Esophagus squamous epithelium (tissue), 5 donors: ENCODE measurements at regions not wholly inside any gene's neighbourhood (a gene's known extent, or its start where the extent isn't known, plus 50 kb on each side); places are given as distances from the start of the nearest gene placed in this dataset.

Source experiments
- DNase-seq: peaks from one replicate; lab custom pipeline; 2025; lab: John Stamatoyannopoulos, UW
- H3K27ac ChIP-seq, 4 donors: fragments of 200-600 bp; sonication (generic); one replicate each; pipeline ENCODE4 v1.5.1; 2016 to 2019; ENCODE audit warnings: mild to moderate bottlenecking in 1 of 4
- H3K27me3 ChIP-seq, 4 donors: fragments of 200-600 bp; sonication (generic); 1 replicate in 3 of 4; 2 replicates in 1 of 4; pipeline versions ENCODE4 v1.5.1 to v1.6.0; 2017 to 2021; ENCODE audit warnings: antibody characterized with exemption in 1 of 4
- H3K36me3 ChIP-seq, 3 donors: fragments of 200-600 bp; sonication (generic); one replicate each; pipeline ENCODE4 v1.5.1; 2016 to 2019
- H3K4me1 ChIP-seq, 3 donors: fragments of 200-600 bp; sonication (generic); one replicate each; pipeline ENCODE4 v1.5.1; 2017 to 2019
- H3K4me3 ChIP-seq, 4 donors: fragments of 200-600 bp; sonication (generic); 1 replicate in 3 of 4; 2 replicates in 1 of 4; pipeline ENCODE4 v1.5.1; 2016 to 2019; ENCODE audit warnings: mild to moderate bottlenecking in 2 of 4, moderate library complexity in 1 of 4
- H3K9me3 ChIP-seq, 3 donors: fragments of 200-600 bp; sonication (generic); one replicate each; pipeline ENCODE4 v1.5.1; 2016 to 2019
- CTCF ChIP-seq, 6 experiments: fragments of 450-650 bp in 4 of 6; fragments of 200-600 bp in 2 of 6; sonication (generic) in 2 of 6; IDR thresholded peaks; one replicate each; pipeline ENCODE4 v1.5.1; 2016 to 2019; ENCODE audit warnings: antibody characterized with exemption in 6 of 6, mild to moderate bottlenecking in 4 of 6, moderate library complexity in 4 of 6
- POLR2A ChIP-seq, 4 donors: fragments of 450-650 bp; IDR thresholded peaks; one replicate each; pipeline ENCODE4 v1.6.1; 2017; ENCODE audit warnings: antibody characterized with exemption in 4 of 4, mild to moderate bottlenecking in 4 of 4, moderate library complexity in 3 of 4
- WGBS, 2 donors: methylation state at CpG; one replicate each; pipeline ENCODE4 v1.1.5; 2018; 5-methylcytosine and 5-hydroxymethylcytosine counted together
- intact Hi-C: fragments of 100-400 bp; cut with DNase I; formaldehyde crosslinking; loops from one replicate; pipeline ENCODE4 v1.15.0; 2022
- donor health status: DM: yes; HTN: yes; CAD: no.

GRCh38 chr1:244234009-244234643 is 183.0 kb downstream of the ZBTB18 start:
- DNase-seq = no peak

GRCh38 chr1:244235157-244235556 is 184.1 kb downstream of the ZBTB18 start:
- H3K9me3 ChIP-seq = no peaks in the 10 kb centered on the region
- no peaks in the 10 kb centered on the region for H3K36me3 ChIP-seq
- peaks cover 4 to 56% (median 7%) of the 10 kb centered on the region in 3 donors for H3K4me1 ChIP-seq
- H3K4me3 ChIP-seq = no peak overlapping the region
- no peak for DNase-seq
- TF ChIP-seq CTCF (IDR thresholded peaks at IDR 0.05) = no peak
- no peak for TF ChIP-seq POLR2A (IDR thresholded peaks at IDR 0.05)
- WGBS, 2 donors = 68 to 73% methylated on average over 2 of the region's 2 CpGs
- H3K27ac ChIP-seq = peak overlapping the region in 1 of 4 donors; percentile 8
- intact Hi-C loops = no loop called here
- H3K27me3 ChIP-seq = peaks cover 0 to 8% (median 0%) of the 10 kb centered on the region in 4 donors

More at GRCh38 chr1:244234009-244234643, 183.0 kb downstream of the ZBTB18 start:
- H3K4me3 ChIP-seq = no peak overlapping the region
- TF ChIP-seq CTCF (IDR thresholded peaks at IDR 0.05) (no peak), POLR2A (IDR thresholded peaks at IDR 0.05) (no peak)
- H3K36me3 ChIP-seq = no peaks in the 10 kb centered on the region
- H3K27ac ChIP-seq = peak overlapping the region in 1 of 4 donors; percentile 42
- intact Hi-C loops = no loop called here
- no peaks in the 10 kb centered on the region for H3K9me3 ChIP-seq
- WGBS, 2 donors = 33 to 82% methylated on average over 4 to 5 of the region's 15 CpGs
- peaks cover 0 to 10% (median 0%) of the 10 kb centered on the region in 4 donors for H3K27me3 ChIP-seq
- H3K4me1 ChIP-seq = peaks cover 4 to 49% (median 7%) of the 10 kb centered on the region in 3 donors

GRCh38 chr1:244236101-244236500 is 185.0 kb downstream of the ZBTB18 start:
- DNase-seq = no peak
- peaks cover 3 to 52% (median 4%) of the 10 kb centered on the region in 3 donors for H3K4me1 ChIP-seq
- no peaks in the 10 kb centered on the region for H3K36me3 ChIP-seq
- peaks cover 0 to 8% (median 0%) of the 10 kb centered on the region in 4 donors for H3K27me3 ChIP-seq
- H3K4me3 ChIP-seq = no peak overlapping the region
- no peak overlapping the region for H3K27ac ChIP-seq
- TF ChIP-seq POLR2A (IDR thresholded peaks at IDR 0.05) (no peak), CTCF (IDR thresholded peaks at IDR 0.05) (no peak)
- no peaks in the 10 kb centered on the region for H3K9me3 ChIP-seq
- WGBS, 2 donors = 62 to 78% methylated on average over 4 to 6 of the region's 6 CpGs
- intact Hi-C loops = no loop called here

- 78 to 81% methylated on average over 7 of the region's 7 CpGs for WGBS, 2 donors
- peaks cover 0 to 45% (median 0%) of the 10 kb centered on the region in 3 donors for H3K4me1 ChIP-seq
- peaks cover 0 to 8% (median 0%) of the 10 kb centered on the region in 4 donors for H3K27me3 ChIP-seq
- no peaks in the 10 kb centered on the region for H3K9me3 ChIP-seq
- TF ChIP-seq POLR2A (IDR thresholded peaks at IDR 0.05) (no peak), CTCF (IDR thresholded peaks at IDR 0.05) (no peak)
- intact Hi-C loops = no loop called here
- no peaks in the 10 kb centered on the region for H3K36me3 ChIP-seq
- no peak for DNase-seq
- H3K27ac ChIP-seq = no peak overlapping the region
- no peak overlapping the region for H3K4me3 ChIP-seq
These were observed 185.6 kb downstream of the ZBTB18 start for GRCh38 chr1:244236721-244237120.

GRCh38 chr1:244237445-244237844 is 186.4 kb downstream of the ZBTB18 start:
- 70 to 71% methylated on average over 8 of the region's 8 CpGs for WGBS, 2 donors
- no peak for DNase-seq
- H3K4me3 ChIP-seq = no peak overlapping the region
- intact Hi-C loops = no loop called here
- no peaks in the 10 kb centered on the region for H3K36me3 ChIP-seq
- H3K27ac ChIP-seq = no peak overlapping the region
- peaks cover 0 to 38% (median 0%) of the 10 kb centered on the region in 3 donors for H3K4me1 ChIP-seq
- H3K27me3 ChIP-seq = peaks cover 0 to 5% (median 0%) of the 10 kb centered on the region in 4 donors
- TF ChIP-seq CTCF (IDR thresholded peaks at IDR 0.05) = no peak
- TF ChIP-seq POLR2A (IDR thresholded peaks at IDR 0.05) = no peak
- no peaks in the 10 kb centered on the region for H3K9me3 ChIP-seq
